ENCODE measurements at regions not wholly inside any gene's neighbourhood (a gene's known extent, or its start where the extent isn't known, plus 50 kb on each side); places are given as distances from the start of the nearest gene placed in this dataset.

- H3K27me3 Mint-ChIP-seq = no peaks in the 10 kb centered on the region
- intact Hi-C loops (cut with micrococcal nuclease) = loop anchor here (5.0 kb wide), 1 partner anchor 44 kb away; no protein-coding TSS in a partner anchor
- no peak overlapping the region for H3K4me3 ChIP-seq (ENCODE audit: control extremely low read depth in 1 of 5, extremely low read depth in 1 of 5, insufficient read depth in 1 of 5, low read depth in 2 of 5, low read length in 4 of 5)
- peaks cover 63% of the 10 kb centered on the region for H4K20me1 ChIP-seq (ENCODE audit: control insufficient read depth, insufficient read depth, low read length, poor library complexity, severe bottlenecking)
- no peak overlapping the region for H3K4me3 Mint-ChIP-seq
- H3K36me3 ChIP-seq (replicated peaks in 1 of 2; ENCODE audit: control extremely low read depth in 1 of 2, control insufficient read depth in 1 of 2, extremely low read depth in 1 of 2, insufficient read depth in 2 of 2, low read length in 1 of 2) = peaks cover 0 to 22% of the 10 kb centered on the region in 2 experiments
- ChIA-PET POLR2A (no interaction called here), CTCF (interaction anchor here (1.4 kb wide), 1 partner anchor 94 kb away, joined by 5 read pairs; no protein-coding TSS in a partner anchor)
- H3K79me2 ChIP-seq (ENCODE audit: control insufficient read depth, insufficient read depth, low read length) = peaks cover 98% of the 10 kb centered on the region
- H3K4me2 ChIP-seq (replicated peaks; ENCODE audit: low read depth, low read length, poor library complexity, severe bottlenecking) = no peak overlapping the region
- DNase-seq (no peak), ATAC-seq (ENCODE audit: low read depth) (no peak)
- no peaks in the 10 kb centered on the region for H3K27me3 ChIP-seq (replicated peaks in 1 of 4; ENCODE audit: control extremely low read depth in 1 of 4, control insufficient read depth in 3 of 4, insufficient read depth in 4 of 4, low read length in 3 of 4)
- WGBS (ENCODE audit: insufficient coverage) = 100% methylated on average over 4 of the region's 7 CpGs
- no peak overlapping the region for H3K9ac ChIP-seq (ENCODE audit: low read length)
- H2AFZ ChIP-seq (ENCODE audit: insufficient read depth, low read depth, low read length, poor library complexity, severe bottlenecking) = no peak overlapping the region
- H3K4me1 Mint-ChIP-seq = peaks cover 80% of the 10 kb centered on the region
- peak overlapping the region; percentile 71 for H3K27ac Mint-ChIP-seq
- peaks cover 0 to 16% (median 0%) of the 10 kb centered on the region in 3 donors for H3K9me3 ChIP-seq (ENCODE audit: control extremely low read depth in 1 of 3, control insufficient read depth in 2 of 3, insufficient read depth in 1 of 3, low read length in 2 of 3)
- H3K9me3 Mint-ChIP-seq (ENCODE audit: insufficient read depth) = no peaks in the 10 kb centered on the region
- H3K27ac ChIP-seq (ENCODE audit: low read length in 2 of 2) = peak overlapping the region in 1 of 2 donors; percentile 84
- TF ChIP-seq EZH2 (IDR thresholded peaks at IDR 0.05; ENCODE audit: borderline replicate concordance, insufficient read depth, low read depth, low read length, poor library complexity, severe bottlenecking) (no peak), CTCF (IDR thresholded peaks at IDR 0.05) (no peak)
- H3K4me1 ChIP-seq (ENCODE audit: control insufficient read depth in 2 of 2, insufficient read depth in 2 of 2, low read length in 2 of 2) = peaks cover 44 to 55% of the 10 kb centered on the region in 2 donors
Observed at GRCh38 chr2:134153294-134153880, 100.5 kb upstream of the MGAT5 start.

GRCh38 chr2:134154246-134154645, 99.6 kb upstream of the MGAT5 start:
- peak overlapping the region; percentile 55 for H3K4me2 ChIP-seq (replicated peaks; ENCODE audit: low read depth, low read length, poor library complexity, severe bottlenecking)
- peaks cover 43 to 60% of the 10 kb centered on the region in 2 donors for H3K4me1 ChIP-seq (ENCODE audit: control insufficient read depth in 2 of 2, insufficient read depth in 2 of 2, low read length in 2 of 2)
- ChIA-PET POLR2A (no interaction called here), CTCF (interaction anchor here (1.4 to 3.0 kb wide), 3 partner anchors 90 to 258 kb away, joined by 5 to 17 read pairs (median 10); no protein-coding TSS in a partner anchor)
- ATAC-seq (ENCODE audit: low read depth) = peak; percentile 68
- H3K27me3 Mint-ChIP-seq = no peaks in the 10 kb centered on the region
- H3K27ac ChIP-seq (ENCODE audit: low read length in 2 of 2) = peak overlapping the region in 1 of 2 donors; percentile 84
- H3K27ac Mint-ChIP-seq = peak overlapping the region; percentile 85
- 42% methylated on average over 7 of the region's 7 CpGs for WGBS (ENCODE audit: insufficient coverage)
- H3K9me3 Mint-ChIP-seq (ENCODE audit: insufficient read depth) = no peaks in the 10 kb centered on the region
- TF ChIP-seq EZH2 (IDR thresholded peaks at IDR 0.05; ENCODE audit: borderline replicate concordance, insufficient read depth, low read depth, low read length, poor library complexity, severe bottlenecking) = no peak
- no peak for TF ChIP-seq CTCF (IDR thresholded peaks at IDR 0.05)
- intact Hi-C loops (cut with micrococcal nuclease) = loop anchor here (5.0 kb wide), 1 partner anchor 43 kb away; no protein-coding TSS in a partner anchor
- peaks cover 81% of the 10 kb centered on the region for H3K4me1 Mint-ChIP-seq
- peak; percentile 77 for DNase-seq
- no peak overlapping the region for H3K9ac ChIP-seq (ENCODE audit: low read length)
- peaks cover 0 to 16% (median 0%) of the 10 kb centered on the region in 3 donors for H3K9me3 ChIP-seq (ENCODE audit: control extremely low read depth in 1 of 3, control insufficient read depth in 2 of 3, insufficient read depth in 1 of 3, low read length in 2 of 3)
- peaks cover 98% of the 10 kb centered on the region for H3K79me2 ChIP-seq (ENCODE audit: control insufficient read depth, insufficient read depth, low read length)
- H3K27me3 ChIP-seq (replicated peaks in 1 of 4; ENCODE audit: control extremely low read depth in 1 of 4, control insufficient read depth in 3 of 4, insufficient read depth in 4 of 4, low read length in 3 of 4) = no peaks in the 10 kb centered on the region
- H3K36me3 ChIP-seq (replicated peaks in 1 of 2; ENCODE audit: control extremely low read depth in 1 of 2, control insufficient read depth in 1 of 2, extremely low read depth in 1 of 2, insufficient read depth in 2 of 2, low read length in 1 of 2) = peaks cover 0 to 22% of the 10 kb centered on the region in 2 experiments
- H2AFZ ChIP-seq (ENCODE audit: insufficient read depth, low read depth, low read length, poor library complexity, severe bottlenecking) = no peak overlapping the region
- H4K20me1 ChIP-seq (ENCODE audit: control insufficient read depth, insufficient read depth, low read length, poor library complexity, severe bottlenecking) = peaks cover 68% of the 10 kb centered on the region
- H3K4me3 ChIP-seq (ENCODE audit: control extremely low read depth in 1 of 5, extremely low read depth in 1 of 5, insufficient read depth in 1 of 5, low read depth in 2 of 5, low read length in 4 of 5) = no peak overlapping the region
- H3K4me3 Mint-ChIP-seq = peak overlapping the region; percentile 57
